Prostate gland (tissue), 2 donors: ENCODE measurements at regions not wholly inside any gene's neighbourhood (a gene's known extent, or its start where the extent isn't known, plus 50 kb on each side); places are given as distances from the start of the nearest gene placed in this dataset.

Experiments
- POLR2AphosphoS5 ChIP-seq: sonication (generic); formaldehyde crosslinking; IDR thresholded peaks from one replicate; pipeline ENCODE4 v1.6.1; 2017; ENCODE audit warnings: antibody characterized with exemption
- TF ChIP-seq, protein P1 (sequence below), 4 experiments: fragments of 200-600 bp in 2 of 4; fragments of 450-650 bp in 2 of 4; sonication (generic) in 2 of 4; IDR thresholded peaks; 1 replicate in 3 of 4; 2 replicates in 1 of 4; pipeline ENCODE4 v1.5.1; 2016 to 2019; ENCODE audit warnings: antibody characterized with exemption in 4 of 4, mild to moderate bottlenecking in 2 of 4, moderate library complexity in 2 of 4

- TF ChIP-seq POLR2AphosphoS5, result no peak
- TF ChIP-seq, protein P1, sequence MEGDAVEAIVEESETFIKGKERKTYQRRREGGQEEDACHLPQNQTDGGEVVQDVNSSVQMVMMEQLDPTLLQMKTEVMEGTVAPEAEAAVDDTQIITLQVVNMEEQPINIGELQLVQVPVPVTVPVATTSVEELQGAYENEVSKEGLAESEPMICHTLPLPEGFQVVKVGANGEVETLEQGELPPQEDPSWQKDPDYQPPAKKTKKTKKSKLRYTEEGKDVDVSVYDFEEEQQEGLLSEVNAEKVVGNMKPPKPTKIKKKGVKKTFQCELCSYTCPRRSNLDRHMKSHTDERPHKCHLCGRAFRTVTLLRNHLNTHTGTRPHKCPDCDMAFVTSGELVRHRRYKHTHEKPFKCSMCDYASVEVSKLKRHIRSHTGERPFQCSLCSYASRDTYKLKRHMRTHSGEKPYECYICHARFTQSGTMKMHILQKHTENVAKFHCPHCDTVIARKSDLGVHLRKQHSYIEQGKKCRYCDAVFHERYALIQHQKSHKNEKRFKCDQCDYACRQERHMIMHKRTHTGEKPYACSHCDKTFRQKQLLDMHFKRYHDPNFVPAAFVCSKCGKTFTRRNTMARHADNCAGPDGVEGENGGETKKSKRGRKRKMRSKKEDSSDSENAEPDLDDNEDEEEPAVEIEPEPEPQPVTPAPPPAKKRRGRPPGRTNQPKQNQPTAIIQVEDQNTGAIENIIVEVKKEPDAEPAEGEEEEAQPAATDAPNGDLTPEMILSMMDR (IDR thresholded peaks at IDR 0.05), result no peak
These were observed 298.2 kb downstream of the PAX1 start for GRCh38 chr20:22003680-22004079.
